ENCODE measurements at regions not wholly inside any gene's neighbourhood (a gene's known extent, or its start where the extent isn't known, plus 50 kb on each side); places are given as distances from the start of the nearest gene placed in this dataset.

DNA sequence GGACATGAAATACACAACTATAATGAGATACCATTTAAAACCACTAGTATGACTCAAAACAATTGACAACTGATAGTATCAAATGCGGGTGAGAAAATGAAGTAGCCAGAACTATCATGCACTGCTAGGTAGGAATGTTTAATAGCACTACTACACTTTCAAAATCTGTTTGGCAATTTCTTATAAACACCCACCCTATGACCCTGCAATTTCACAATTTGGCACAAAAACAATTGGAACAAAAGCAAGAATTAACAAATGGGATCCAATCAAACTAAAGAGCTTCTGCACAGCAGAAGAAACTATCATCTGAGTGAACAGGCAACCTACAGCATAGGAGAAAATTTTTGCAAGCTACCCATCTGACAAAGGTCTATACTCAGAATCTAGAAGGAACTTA lies 431.2 kb upstream of the GYPC start:
- ATAC-seq, result no peak
- peaks cover 5% of the 10 kb centered on the region for H3K9me3 ChIP-seq
- DNase-seq, result no peak
- intact Hi-C loops (cut with DNase I), result no loop called here
- H3K4me3 ChIP-seq, result no peak overlapping the region
- H3K27me3 ChIP-seq (ENCODE audit: low read depth), result no peaks in the 10 kb centered on the region
- no peaks in the 10 kb centered on the region for H3K4me1 ChIP-seq
- no peak for TF ChIP-seq CTCF (IDR thresholded peaks at IDR 0.05)
- H3K36me3 ChIP-seq, result no peaks in the 10 kb centered on the region
- H3K27ac ChIP-seq, result no peak overlapping the region

DNA sequence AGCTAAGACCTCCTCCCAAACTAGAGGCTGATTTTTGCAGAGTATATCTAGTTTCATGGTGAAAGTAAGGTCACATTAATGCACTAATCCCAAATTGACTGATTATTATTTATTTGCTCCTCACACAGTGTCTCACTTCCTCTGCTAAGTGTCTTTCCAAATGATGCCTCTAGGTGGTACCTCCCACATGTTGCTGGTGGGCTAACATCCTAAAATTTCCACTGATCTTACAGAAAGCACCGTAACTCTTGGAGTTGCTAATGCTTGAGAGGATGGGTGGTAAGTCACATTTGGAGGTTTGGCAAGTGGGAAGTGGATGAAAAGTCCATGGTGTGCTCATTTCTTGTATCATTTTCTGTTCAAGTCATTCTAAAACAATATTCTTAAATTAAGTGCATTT lies 428.7 kb upstream of the GYPC start:
- intact Hi-C loops (cut with DNase I), result no loop called here
- Histone ChIP-seq H3K4me1 (no peaks in the 10 kb centered on the region), H3K9me3 (peaks cover 5% of the 10 kb centered on the region), H3K27ac (no peak overlapping the region), H3K27me3 (ENCODE audit: low read depth) (no peaks in the 10 kb centered on the region), H3K4me3 (no peak overlapping the region), H3K36me3 (no peaks in the 10 kb centered on the region)
- no peak for ATAC-seq
- no peak for DNase-seq
- TF ChIP-seq CTCF (IDR thresholded peaks at IDR 0.05), result no peak

GRCh38 chr2:126228531-126228930 lies 427.4 kb upstream of the GYPC start:
- ATAC-seq (no peak), DNase-seq (no peak)
- Histone ChIP-seq H3K27ac (no peak overlapping the region), H3K4me1 (no peaks in the 10 kb centered on the region), H3K36me3 (no peaks in the 10 kb centered on the region), H3K9me3 (peaks cover 5% of the 10 kb centered on the region), H3K4me3 (no peak overlapping the region), H3K27me3 (ENCODE audit: low read depth) (no peaks in the 10 kb centered on the region)
- intact Hi-C loops (cut with DNase I), result no loop called here
- no peak for TF ChIP-seq CTCF (IDR thresholded peaks at IDR 0.05)

DNA sequence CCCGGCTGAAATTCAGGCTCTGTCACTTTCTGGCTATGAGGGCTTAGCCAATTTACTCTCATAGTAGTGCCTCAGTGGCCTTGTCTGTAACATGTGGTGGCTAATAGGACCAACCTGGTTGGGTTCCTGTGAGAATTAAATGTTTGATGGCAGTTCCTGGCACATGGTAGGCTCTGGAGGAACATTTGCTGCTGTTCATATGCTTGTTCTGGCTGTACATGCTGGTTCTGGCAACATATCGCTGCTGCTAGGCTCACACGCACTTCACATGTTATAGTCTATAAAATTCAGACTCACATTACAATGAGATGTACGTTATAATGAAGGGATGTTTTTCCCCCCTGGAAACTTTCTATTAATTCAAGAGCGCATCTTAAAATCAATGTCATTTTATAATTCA lies 417.7 kb upstream of the GYPC start:
- DNase-seq (no peak), ATAC-seq (no peak)
- no peaks in the 10 kb centered on the region for H3K9me3 ChIP-seq
- H3K27ac ChIP-seq, result no peak overlapping the region
- H3K4me1 ChIP-seq, result no peaks in the 10 kb centered on the region
- H3K4me3 ChIP-seq, result no peak overlapping the region
- TF ChIP-seq CTCF (IDR thresholded peaks at IDR 0.05), result no peak
- no peaks in the 10 kb centered on the region for H3K27me3 ChIP-seq (ENCODE audit: low read depth)
- no peaks in the 10 kb centered on the region for H3K36me3 ChIP-seq
- intact Hi-C loops (cut with DNase I), result no loop called here

DNA sequence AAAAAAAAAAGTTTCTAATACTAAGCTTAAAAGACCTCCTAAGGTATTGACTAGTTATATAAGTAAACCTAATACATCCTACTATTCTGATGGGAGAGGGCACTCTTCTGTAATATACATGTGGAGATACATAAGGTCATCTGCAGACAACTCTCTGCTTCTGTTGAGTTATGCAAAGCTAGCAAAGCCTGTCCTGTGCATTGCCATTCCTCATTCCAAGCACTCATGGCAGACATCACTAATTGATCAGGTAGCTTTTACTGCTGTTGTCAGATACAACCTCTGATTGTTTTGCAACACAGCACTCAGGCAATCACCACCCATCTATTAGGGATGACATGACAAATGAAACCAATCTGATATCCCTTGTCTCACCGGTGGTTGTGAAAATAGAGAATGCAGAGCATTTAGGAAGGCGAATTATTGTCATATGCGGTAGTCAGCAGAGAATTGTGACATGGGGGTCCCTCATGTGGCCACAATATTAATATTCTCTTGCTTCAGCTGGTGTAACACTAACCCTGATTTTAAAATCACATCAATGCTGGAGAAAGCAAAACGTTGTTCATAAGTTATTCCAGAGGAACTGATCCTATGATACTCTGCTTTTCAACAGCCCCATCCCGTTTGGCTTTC lies 416.5 kb upstream of the GYPC start:
- H3K4me3 ChIP-seq, result no peak overlapping the region
- no peaks in the 10 kb centered on the region for H3K9me3 ChIP-seq
- no peak for TF ChIP-seq CTCF (IDR thresholded peaks at IDR 0.05)
- H3K36me3 ChIP-seq, result no peaks in the 10 kb centered on the region
- intact Hi-C loops (cut with DNase I), result no loop called here
- no peaks in the 10 kb centered on the region for H3K4me1 ChIP-seq
- H3K27ac ChIP-seq, result no peak overlapping the region
- DNase-seq, result no peak
- ATAC-seq, result no peak
- no peaks in the 10 kb centered on the region for H3K27me3 ChIP-seq (ENCODE audit: low read depth)

GRCh38 chr2:126241001-126241400 lies 415.0 kb upstream of the GYPC start:
- intact Hi-C loops (cut with DNase I), result no loop called here
- Histone ChIP-seq H3K9me3 (no peaks in the 10 kb centered on the region), H3K4me1 (no peaks in the 10 kb centered on the region), H3K27me3 (ENCODE audit: low read depth) (no peaks in the 10 kb centered on the region), H3K4me3 (no peak overlapping the region), H3K36me3 (no peaks in the 10 kb centered on the region), H3K27ac (no peak overlapping the region)
- no peak for TF ChIP-seq CTCF (IDR thresholded peaks at IDR 0.05)
- DNase-seq (no peak), ATAC-seq (no peak)
